Stimulated activated CD8-positive, alpha-beta memory T cell treated with anti-CD3 and anti-CD28 coated beads, Interleukin-4, amount 100 ng/mL, for 24 hours (primary cell): ENCODE measurements at regions not wholly inside any gene's neighbourhood (a gene's known extent, or its start where the extent isn't known, plus 50 kb on each side); places are given as distances from the start of the nearest gene placed in this dataset.
A peak's percentile ranks its signal among the peaks of the same experiment; 100 is the strongest.
"Not testable (repeated sequence)": the region's sequence is repeated elsewhere in the genome, so short reads cannot be mapped to it uniquely, and the experiment has no call there.

ENCODE experiments used
- DNase-seq: peaks from one replicate; pipeline ENCODE4 v3.0.0-alpha.2; 2020; ENCODE audit warnings: low read depth

DNA sequence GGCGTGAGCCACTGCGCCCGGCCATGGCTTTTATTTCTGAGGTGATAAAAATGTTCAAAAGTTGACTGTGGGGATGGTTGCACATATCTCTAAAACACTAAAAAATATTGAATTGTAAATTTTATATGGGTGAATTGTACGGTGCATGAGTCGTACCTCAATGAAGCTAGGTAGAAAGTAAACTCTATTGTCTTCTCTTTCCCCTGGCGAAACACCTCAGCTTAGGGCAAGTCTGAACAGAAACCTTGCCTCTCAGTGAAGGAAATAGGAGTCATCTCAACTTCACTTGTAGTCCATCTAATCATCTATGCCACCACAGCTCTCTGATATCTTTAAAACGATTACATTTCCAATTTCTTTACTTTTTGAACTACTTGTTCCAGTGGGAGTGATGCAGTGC is 309.6 kb downstream of the SPATA31A1 start:
- DNase-seq, result not testable (repeated sequence)

DNA sequence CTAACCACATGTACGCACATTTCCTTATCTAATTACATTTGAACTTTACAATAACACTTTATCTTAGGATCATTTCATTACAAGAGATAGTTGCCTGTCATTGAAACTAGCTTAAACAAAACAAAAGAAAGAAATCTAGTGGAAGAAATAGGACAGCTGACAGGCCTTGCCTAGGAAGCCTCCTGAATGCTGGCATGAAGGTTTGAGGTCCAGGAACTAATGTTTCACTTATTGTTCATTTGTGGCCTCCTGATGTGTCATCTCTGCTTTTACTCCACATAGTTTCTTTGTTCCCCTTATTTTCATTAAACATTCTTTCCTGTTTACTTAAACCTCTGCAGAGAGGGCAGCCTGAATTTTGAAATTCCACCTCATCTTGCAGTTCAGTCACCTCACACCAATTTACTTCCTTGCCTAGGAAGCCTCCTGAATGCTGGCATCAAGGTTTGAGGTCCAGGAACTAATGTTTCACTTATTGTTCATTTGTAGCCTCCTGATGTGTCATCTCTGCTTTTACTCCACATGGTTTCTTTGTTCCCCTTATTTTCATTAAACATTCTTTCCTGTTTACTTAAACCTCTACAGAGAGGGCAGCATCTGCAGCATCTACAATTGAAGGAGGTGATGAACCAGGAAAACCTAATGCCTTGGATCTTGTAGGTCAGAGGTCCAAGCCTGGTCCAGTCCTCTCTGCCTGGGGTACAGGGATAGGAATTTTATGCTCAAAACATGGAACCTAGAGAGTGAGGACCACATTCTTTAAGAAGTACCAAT is 319.2 kb downstream of the SPATA31A1 start:
- DNase-seq, result not testable (repeated sequence)

DNA sequence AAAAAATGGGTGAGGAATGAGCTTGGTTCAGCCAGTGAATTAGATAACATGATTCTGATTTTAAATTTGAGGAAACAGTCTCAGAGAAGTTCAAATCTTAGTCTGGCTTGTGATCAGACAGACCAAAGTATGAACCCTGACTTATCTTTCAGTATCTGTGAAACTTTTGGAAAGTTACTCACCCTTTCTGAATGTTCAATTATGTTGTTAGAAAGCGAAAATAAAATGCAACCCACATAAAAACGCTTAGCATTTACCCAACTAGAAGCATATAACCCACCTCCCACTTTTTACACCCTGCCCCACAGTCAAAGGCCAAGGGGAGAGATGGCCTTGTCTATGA is 319.7 kb downstream of the SPATA31A1 start:
- not testable (repeated sequence) for DNase-seq

DNA sequence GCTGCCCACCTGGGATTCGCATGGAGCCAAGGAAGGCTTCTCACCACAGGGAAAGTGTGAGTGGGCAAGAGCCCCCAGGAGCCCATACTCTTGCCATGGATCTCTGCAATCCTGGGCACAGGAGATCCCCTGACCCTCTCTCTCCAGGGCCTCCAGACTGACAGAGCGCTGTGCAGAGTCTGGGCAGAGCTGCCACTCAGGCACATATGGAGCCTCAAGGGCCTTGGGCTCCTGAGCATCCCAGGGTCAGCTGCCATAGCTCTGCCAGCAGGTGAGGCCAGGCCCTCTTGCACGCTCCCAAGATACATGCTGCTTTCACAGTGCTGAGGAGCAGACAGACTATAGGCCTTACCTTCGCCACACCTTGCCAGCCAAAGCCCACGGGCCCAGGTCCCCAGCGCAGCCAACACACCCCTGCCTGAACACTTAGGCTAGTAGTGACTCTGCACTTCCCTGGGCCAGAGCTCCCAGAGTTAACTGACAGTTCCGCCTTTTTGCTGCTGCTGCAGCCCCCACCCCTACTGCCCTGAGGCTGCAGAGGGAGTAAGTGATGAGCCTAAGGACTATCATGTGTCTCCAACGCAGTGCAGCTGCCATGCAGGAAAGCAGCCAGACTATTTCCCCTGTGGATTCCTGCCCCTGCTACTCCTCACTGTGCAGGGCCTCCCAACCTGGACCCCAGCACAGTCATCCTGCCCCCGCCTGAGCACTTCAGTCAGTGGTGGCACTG is 323.2 kb downstream of the SPATA31A1 start:
- not testable (repeated sequence) for DNase-seq

DNA sequence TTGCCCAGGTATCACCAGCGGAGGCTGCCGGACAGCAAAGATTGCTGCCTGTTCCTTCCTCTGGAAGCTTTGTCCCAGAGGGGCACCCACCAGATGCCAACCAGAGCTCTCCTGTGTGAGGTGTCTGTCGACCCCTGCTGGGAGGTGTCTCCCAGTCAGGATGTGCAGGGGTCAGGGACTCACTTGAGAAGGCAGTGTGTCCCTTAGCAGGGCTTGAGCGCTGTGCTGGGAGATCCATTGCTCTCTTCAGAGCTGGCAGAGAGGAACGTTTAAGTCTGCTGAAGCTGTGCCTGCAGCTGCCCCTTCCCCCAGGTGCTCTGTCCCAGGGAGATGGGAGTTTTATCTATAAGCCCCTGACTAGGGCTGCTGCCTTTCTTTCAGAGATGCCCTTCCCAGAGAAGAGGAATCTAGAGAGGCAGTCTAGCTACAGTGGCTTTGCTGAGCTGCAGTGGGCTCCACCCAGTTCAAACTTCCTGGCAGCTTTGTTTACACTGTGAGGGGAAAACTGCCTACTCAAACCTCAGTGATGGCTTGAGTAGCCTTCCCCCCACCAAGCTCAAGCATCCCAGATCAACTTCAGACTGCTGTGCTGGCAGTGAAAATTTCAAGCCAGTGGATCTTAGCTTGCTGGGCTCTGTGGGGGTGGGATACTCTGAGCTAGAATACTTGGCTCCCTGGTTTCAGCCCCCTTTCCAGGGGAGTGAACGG is 325.4 kb downstream of the SPATA31A1 start:
- not testable (repeated sequence) for DNase-seq

DNA sequence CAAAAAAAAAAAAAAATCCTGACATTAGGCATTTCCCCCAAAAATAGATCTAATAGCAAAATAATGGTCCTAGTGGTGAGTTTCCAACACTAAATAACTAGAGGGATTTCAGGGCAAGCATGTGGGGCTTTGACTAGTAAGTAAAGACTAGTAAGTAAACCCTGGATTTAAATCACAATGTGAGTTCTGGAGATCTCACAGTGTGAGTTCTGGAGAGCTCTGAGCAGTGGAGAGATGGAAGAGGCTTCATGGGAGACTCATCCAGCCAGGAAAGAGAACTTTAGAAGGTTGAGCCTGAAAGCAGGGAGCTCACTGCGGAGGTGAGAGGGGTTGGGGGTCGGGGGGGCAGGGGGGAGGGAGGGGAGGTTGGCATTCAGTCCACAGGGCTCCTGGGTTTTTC is 373.4 kb downstream of the SPATA31A1 start:
- DNase-seq, result not testable (repeated sequence)

DNA sequence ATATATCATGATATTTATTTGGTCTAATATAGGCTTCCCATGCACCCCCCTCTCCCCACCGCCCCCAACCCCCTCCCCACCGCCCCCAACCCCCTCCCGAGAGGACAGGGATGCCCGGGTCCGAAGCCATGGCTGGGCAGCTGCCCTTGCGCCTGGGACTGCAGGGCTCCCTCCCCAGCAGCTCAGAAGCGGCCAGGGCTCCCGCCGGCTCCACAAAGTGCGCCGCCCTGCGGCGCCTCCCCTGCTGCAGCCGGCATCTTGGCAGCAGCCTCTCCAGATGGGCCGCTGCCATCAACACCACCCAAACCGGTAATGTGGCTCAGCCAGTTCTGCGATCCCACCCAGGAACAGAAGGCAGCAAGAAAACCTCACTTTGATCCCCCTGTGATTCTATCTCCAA is 389.4 kb downstream of the SPATA31A1 start:
- DNase-seq, result not testable (repeated sequence)

DNA sequence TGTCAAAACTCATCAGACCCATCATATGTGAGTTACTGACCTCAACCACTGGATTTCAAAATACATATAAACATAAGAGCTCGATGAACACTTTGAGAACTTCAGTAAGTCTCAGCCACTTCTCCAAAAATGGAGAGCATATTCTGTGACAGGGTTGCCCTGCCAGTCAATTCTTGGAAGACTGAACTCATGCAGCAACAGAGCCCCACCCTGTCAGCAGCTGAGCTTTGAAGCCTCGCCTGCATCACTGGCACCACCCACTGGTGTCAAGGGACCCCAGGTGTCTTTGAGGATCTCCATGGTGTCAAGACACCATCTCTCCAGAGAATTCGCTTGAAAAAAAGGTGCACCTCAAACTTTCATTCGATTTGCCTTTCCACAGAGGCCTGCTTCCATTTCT is 420.1 kb downstream of the SPATA31A1 start:
- DNase-seq, result not testable (repeated sequence)

DNA sequence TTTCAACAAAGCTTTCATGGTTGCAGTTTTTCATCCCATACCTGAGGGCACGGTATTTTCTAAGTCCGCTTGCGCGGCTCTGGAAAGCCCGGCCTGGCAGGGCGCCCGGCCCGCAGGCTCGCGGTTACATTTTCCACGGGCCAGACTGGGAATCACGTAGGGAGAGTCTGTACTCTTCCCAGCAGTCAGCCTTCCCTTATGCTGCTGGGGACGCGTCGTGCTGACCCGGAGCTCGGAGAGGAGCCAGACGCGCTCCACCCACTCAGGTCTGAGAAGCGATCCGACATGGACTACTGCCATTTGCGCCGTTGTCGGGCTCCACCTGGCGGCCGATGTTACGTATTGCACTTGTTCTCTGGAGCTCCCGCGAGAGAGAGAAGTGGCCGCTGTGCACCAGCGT is 435.9 kb downstream of the SPATA31A1 start:
- DNase-seq, result not testable (repeated sequence)

DNA sequence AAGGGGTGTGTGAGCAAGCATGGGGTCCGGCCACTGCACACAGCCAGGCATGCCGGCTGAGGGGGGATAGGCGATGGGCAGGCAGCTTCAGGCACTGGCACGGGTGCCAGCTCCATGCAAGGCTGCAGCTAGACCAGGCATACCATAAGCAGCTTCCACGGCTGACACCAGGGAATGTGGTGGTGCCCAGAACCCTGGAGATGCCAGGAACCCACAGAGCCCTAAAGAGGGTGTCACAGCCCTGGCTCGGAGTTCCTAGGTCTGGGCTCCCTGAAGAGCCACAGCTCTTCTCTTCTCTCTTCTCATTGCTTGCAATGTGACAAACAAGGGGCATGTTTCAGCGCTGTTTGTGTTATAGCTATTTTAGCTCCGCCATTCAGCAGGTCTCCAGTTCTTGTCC is 442.5 kb downstream of the SPATA31A1 start:
- DNase-seq, result not testable (repeated sequence)

DNA sequence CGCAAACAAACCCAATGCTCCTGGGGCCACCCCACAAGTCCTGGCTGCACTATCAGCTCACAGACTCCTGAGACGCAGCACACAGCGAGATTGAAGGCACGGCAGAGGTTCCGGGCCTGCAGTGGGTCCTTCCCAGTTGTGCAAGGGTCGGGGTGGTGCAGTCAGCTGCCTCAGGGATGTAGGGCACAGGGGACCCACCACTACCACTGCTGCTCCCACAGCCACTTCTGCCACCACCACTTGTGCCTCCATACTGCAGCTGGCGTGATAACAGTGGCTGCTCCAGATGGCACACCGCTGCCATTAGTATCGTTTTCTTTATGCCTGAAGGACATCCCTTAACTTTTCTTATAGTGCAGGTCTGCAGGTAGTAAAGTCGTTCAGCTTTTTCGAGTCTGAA is 443.8 kb downstream of the SPATA31A1 start:
- DNase-seq, result not testable (repeated sequence)

DNA sequence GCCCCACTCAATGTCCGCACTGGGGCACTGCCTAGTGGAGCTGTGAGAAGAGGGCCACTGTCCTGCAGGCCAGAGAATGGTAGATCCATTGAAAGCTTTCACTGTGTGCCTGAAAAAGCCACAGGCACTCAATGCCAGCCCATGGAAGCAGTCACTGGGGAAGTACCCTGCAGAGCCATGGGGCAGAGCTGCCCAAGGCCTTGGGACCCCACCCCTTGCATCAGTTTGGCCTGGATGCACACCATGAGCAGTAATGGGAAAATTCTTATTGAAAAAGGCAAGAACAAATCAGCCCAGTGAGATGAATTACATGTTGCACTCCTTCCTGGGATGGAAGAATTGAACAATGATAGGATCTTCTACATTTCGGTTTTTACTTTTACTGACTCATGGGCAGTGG is 447.1 kb downstream of the SPATA31A1 start:
- not testable (repeated sequence) for DNase-seq

DNA sequence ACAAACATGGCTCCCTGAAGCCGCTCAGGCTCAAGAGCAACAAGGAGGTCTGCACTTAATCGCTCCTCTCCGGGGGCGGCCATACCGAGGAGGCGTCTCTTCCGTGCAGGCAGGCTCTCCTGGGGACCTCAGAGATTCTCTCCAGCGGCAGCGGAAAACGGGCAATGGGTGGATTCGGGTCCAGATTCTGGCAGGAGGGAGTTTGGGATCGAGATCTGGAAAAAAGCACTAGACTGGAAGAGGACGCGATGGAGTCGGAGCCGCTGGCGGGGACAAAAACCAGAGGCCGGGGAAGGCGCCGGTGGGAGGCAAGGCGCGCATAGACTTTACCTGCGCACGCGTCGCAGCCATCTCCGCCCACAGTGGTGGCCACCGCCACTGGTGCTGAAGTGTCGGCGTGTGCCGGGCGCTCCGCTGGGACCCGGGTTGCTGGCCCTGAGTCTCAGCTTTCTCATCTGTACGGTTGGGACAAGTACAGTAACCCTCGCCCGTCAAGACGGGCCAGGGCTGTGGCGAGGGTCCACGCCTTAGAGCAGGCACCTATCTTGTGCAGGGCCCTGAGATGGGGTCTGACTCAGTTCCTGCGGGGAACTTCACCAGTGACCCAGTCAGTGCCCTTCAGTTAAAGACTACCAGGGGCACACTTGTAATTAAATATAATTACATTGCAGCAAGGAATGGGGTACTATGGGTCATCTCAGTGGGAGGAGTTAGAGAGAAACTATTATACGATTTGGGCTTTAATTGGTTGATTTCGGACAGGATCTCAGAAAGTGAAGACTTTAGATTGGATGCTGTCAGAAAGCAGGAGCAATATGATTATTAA is 454.1 kb downstream of the SPATA31A1 start:
- DNase-seq, result peak; percentile 47

DNA sequence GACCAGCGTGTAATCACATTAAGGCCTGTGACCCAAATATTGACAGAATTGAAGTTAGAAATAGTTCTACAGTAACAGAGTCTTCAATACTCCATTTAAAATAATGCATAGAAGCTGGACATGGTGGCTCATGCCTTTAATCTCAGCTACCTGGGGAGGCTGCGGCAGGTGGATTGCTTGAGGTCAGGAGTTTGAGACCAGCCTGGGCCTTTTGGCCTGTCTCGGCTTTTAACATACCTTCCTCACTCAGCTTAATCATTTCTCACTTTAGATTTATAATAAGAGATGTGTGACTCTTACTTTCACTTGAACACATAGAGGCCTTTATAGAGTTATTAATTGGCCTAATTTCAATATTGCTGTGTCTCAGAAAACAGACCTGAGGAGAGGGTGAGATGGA is 454.9 kb downstream of the SPATA31A1 start:
- not testable (repeated sequence) for DNase-seq

DNA sequence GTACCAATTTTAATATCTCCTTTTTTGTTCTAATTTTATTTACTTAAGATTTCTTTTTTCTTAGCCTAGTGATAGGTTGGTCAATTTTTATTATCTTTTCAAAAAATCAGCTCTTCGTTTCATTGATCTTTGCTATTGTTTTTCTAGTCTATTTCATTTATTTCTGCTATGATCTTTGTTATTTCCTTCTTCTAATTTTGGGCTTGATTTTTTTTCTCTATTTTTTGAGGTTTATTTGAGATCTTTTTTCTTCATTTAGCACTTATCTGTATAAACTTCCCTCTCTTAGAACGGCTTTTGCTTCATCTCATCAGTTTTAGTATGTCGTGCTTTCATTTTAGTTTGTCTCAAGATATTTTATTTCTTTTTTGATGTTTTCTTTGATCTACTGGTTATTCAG is 456.1 kb downstream of the SPATA31A1 start:
- DNase-seq, result not testable (repeated sequence)

DNA sequence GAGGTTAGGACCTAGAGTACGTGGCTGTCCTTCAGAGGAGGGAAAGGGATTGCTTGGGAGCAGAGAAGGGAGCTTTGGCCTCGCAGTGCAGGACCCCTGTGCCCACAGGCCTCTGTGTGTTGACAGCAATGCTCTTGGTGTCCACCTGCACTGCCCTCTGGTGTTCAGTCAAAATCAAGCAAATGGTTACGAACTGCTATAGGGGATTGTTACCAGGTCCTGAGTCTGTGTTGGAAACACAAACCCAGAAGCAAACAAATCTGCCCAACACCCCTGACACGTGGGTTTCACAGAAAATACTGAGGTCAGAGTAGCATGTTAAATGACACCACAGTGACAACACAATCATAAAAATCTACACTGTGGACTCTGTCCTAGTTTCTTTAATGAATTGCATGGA is 473.0 kb downstream of the SPATA31A1 start:
- DNase-seq, result not testable (repeated sequence)
